ENCODE measurements at regions not wholly inside any gene's neighbourhood (a gene's known extent, or its start where the extent isn't known, plus 50 kb on each side); places are given as distances from the start of the nearest gene placed in this dataset.

DNA sequence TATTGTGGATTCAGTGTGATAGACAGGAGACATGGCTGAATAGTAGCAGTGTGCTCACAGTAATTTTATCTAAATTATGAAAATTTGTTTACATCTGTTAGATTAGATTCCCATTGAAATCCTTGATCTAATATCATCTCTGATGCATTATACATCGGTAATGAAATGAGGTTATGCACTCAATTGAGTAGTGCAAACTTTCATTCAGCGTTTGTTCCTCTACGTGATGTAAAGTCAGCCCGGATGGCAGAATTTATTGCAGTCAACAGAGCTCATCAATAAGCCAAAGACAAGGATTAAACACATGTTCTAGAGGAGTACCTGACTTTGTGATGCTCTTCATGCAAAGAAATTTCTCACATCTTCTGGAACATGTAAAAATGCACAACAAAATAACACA, 549.2 kb downstream of the GOLGA6L6 start:
- H3K27ac ChIP-seq (replicated peaks in 1 of 4): no peak overlapping the region
- H3K4me3 ChIP-seq: no peak overlapping the region
- H3K36me3 ChIP-seq: no peaks in the 10 kb centered on the region
- DNase-seq (ENCODE audit: extremely low spot score): no peak
- H3K9me3 ChIP-seq: no peaks in the 10 kb centered on the region
- intact Hi-C loops (cut with DNase I): no loop called here
- TF ChIP-seq, protein P1, sequence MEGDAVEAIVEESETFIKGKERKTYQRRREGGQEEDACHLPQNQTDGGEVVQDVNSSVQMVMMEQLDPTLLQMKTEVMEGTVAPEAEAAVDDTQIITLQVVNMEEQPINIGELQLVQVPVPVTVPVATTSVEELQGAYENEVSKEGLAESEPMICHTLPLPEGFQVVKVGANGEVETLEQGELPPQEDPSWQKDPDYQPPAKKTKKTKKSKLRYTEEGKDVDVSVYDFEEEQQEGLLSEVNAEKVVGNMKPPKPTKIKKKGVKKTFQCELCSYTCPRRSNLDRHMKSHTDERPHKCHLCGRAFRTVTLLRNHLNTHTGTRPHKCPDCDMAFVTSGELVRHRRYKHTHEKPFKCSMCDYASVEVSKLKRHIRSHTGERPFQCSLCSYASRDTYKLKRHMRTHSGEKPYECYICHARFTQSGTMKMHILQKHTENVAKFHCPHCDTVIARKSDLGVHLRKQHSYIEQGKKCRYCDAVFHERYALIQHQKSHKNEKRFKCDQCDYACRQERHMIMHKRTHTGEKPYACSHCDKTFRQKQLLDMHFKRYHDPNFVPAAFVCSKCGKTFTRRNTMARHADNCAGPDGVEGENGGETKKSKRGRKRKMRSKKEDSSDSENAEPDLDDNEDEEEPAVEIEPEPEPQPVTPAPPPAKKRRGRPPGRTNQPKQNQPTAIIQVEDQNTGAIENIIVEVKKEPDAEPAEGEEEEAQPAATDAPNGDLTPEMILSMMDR (IDR thresholded peaks at IDR 0.05): no peak
- no peak for TF ChIP-seq POLR2A (IDR thresholded peaks at IDR 0.05; ENCODE audit: low read depth)
- TF ChIP-seq POLR2AphosphoS5 (IDR thresholded peaks at IDR 0.05): no peak
- no peak for TF ChIP-seq EP300 (IDR thresholded peaks at IDR 0.05)
- 78% methylated on average over 4 of the region's 4 CpGs for WGBS
- peaks cover 0 to 18% (median 0%) of the 10 kb centered on the region in 4 donors for H3K27me3 ChIP-seq
- H3K4me1 ChIP-seq: no peaks in the 10 kb centered on the region

DNA sequence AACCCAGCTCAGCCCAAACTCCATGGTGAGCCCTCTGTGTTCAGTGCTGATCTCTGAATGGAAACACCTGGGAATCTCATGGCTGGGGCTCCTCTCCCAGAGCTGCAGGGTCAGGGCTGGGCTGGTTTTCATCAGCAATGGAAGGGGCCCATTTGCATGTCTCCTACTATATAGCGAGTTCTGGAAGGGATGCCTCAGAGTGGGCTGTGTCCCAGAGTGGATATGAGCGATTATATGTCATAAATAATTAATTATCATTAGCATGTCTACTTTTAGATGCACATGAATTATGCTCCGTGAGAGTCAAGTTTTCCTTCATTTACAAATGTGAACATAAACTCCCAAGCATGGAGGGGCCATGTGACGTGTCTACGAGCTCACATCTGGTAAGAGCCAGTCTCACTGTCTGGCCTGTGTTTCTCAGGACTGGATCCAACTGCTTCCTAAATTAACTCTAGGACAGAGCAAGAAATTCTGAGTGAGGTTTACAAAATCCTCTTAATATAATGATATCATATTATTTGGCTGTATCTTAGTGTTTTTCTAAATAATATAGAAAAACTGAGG, 553.4 kb downstream of the GOLGA6L6 start:
- Histone ChIP-seq H3K36me3 (no peaks in the 10 kb centered on the region), H3K27ac (replicated peaks in 1 of 4) (no peak overlapping the region), H3K9me3 (no peaks in the 10 kb centered on the region), H3K27me3 (peaks cover 0 to 20% (median 0%) of the 10 kb centered on the region in 4 donors), H3K4me1 (no peaks in the 10 kb centered on the region), H3K4me3 (no peak overlapping the region)
- intact Hi-C loops (cut with DNase I): no loop called here
- DNase-seq (ENCODE audit: extremely low spot score): no peak
- whole genome bisulfite sequencing: 61% methylated on average over 5 of the region's 5 CpGs
- TF ChIP-seq, protein P1 (IDR thresholded peaks at IDR 0.05): no peak
- TF ChIP-seq EP300 (IDR thresholded peaks at IDR 0.05) (no peak), POLR2AphosphoS5 (IDR thresholded peaks at IDR 0.05) (no peak), POLR2A (IDR thresholded peaks at IDR 0.05; ENCODE audit: low read depth) (no peak)

DNA sequence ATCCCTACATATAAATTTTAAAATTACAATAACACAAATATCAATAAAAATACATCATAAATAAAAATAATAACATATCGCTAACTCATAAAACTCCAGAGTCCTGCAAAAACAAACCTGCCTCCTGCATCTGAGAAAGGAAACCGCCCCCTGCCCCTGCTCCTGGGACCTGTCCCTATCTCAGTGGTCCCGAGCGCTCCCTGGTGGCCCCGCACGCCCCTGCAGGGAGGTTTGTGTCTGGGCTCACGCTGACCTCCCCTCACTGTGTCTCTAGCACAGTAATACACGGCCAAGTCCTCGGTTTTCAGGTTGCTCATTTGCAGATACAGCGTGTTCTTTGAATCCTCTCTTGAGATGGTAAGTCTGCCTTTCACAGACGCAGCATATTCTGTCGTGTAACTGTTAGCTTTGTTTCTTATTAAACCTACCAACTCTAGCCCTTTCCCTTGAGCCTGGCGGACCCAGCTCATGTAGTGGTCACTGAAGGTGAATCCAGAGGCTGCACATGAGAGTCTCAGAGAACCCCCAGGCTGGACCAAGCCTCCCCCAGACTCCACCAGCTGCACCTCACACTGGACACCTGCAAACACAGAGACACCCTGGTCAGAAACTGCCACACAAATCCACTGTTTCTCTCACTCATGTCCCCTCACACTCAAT, 554.1 kb downstream of the GOLGA6L6 start:
- TF ChIP-seq, protein P1 (IDR thresholded peaks at IDR 0.05): no peak
- TF ChIP-seq EP300 (IDR thresholded peaks at IDR 0.05) (no peak), POLR2AphosphoS5 (IDR thresholded peaks at IDR 0.05) (no peak)
- Histone ChIP-seq H3K36me3 (no peaks in the 10 kb centered on the region), H3K9me3 (no peaks in the 10 kb centered on the region), H3K27me3 (peaks cover 0 to 20% (median 0%) of the 10 kb centered on the region in 4 donors), H3K4me3 (no peak overlapping the region), H3K27ac (replicated peaks in 1 of 4) (no peak overlapping the region), H3K4me1 (no peaks in the 10 kb centered on the region)
- 32% methylated on average over 13 of the region's 13 CpGs for WGBS
- no peak for DNase-seq (ENCODE audit: extremely low spot score)
- intact Hi-C loops (cut with DNase I): no loop called here

DNA sequence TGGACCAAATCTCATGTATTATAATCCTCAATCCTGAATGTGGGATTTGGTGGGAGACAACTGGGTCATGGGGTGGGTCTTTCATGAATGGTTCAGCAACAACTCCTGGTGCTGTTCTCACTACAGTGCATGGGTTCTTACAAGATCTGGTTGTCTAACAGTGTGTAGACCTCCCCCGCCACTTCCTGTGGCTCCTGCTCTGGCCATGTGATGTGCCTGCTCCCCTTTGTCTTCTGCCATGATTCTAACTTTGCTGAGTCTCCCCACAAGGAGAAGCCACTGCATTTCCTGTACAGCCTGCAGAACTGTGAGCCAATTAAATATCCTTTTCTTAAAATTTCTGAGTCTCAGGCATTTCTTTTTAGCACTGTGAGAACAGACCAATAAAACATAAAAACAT, 557.5 kb downstream of the GOLGA6L6 start:
- TF ChIP-seq, protein P1 (IDR thresholded peaks at IDR 0.05): no peak
- TF ChIP-seq POLR2AphosphoS5 (IDR thresholded peaks at IDR 0.05) (no peak), POLR2A (IDR thresholded peaks at IDR 0.05; ENCODE audit: low read depth) (no peak), EP300 (IDR thresholded peaks at IDR 0.05) (no peak)
- H3K4me3 ChIP-seq: no peak overlapping the region
- WGBS: 46% methylated on average over 1 of the region's 1 CpG
- intact Hi-C loops (cut with DNase I): no loop called here
- H3K36me3 ChIP-seq: no peaks in the 10 kb centered on the region
- no peak overlapping the region for H3K27ac ChIP-seq (replicated peaks in 1 of 4)
- peaks cover 0 to 7% (median 0%) of the 10 kb centered on the region in 4 donors for H3K27me3 ChIP-seq
- DNase-seq (ENCODE audit: extremely low spot score): no peak
- no peaks in the 10 kb centered on the region for H3K4me1 ChIP-seq
- H3K9me3 ChIP-seq: no peaks in the 10 kb centered on the region
